ENCODE measurements at regions not wholly inside any gene's neighbourhood (a gene's known extent, or its start where the extent isn't known, plus 50 kb on each side); places are given as distances from the start of the nearest gene placed in this dataset.

DNA sequence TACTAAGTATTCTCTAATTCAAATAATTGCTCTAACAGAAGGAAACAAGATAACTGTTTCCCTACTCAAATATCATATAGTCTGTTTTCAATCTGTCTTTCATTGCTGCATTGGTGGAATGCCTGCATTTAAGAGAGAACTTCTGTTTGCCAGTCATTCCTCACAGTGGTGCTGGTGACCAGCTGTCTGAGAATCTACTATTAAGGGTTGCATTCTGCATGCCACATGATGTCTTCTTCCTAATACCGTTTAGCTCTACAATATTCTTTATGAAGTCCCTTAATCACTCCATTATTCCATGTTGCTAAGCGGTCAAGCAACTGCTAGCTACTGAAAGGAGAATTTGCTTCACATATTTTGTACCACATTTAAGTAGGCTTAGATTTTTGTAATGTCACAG is 167.1 kb upstream of the CENPE start:
- TF ChIP-seq, protein P1, sequence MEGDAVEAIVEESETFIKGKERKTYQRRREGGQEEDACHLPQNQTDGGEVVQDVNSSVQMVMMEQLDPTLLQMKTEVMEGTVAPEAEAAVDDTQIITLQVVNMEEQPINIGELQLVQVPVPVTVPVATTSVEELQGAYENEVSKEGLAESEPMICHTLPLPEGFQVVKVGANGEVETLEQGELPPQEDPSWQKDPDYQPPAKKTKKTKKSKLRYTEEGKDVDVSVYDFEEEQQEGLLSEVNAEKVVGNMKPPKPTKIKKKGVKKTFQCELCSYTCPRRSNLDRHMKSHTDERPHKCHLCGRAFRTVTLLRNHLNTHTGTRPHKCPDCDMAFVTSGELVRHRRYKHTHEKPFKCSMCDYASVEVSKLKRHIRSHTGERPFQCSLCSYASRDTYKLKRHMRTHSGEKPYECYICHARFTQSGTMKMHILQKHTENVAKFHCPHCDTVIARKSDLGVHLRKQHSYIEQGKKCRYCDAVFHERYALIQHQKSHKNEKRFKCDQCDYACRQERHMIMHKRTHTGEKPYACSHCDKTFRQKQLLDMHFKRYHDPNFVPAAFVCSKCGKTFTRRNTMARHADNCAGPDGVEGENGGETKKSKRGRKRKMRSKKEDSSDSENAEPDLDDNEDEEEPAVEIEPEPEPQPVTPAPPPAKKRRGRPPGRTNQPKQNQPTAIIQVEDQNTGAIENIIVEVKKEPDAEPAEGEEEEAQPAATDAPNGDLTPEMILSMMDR (IDR thresholded peaks at IDR 0.05): no peak
- no peak for TF ChIP-seq EZH2 (IDR thresholded peaks at IDR 0.05; ENCODE audit: borderline replicate concordance, insufficient read depth, low read depth, low read length, poor library complexity, severe bottlenecking)

Measured in B cell (primary cell).